ENCODE measurements at regions not wholly inside any gene's neighbourhood (a gene's known extent, or its start where the extent isn't known, plus 50 kb on each side); places are given as distances from the start of the nearest gene placed in this dataset.

DNA sequence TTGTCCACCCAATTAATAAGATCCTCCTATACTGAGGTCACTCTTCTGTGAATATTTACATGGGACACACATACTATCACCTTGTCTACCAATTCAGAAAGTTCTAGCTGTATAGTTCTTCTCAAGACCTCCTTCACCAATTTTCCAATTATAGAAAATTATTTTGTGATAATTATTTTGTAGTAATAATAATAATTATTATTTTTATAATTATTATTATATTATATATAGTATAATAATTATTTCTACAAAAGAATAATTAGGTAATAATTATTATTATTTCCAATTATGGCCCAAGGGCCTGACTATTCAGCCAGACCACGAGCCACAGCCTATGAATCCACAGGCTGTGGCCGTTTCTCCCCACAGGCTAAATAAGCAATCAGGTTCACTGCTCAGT lies 164.1 kb upstream of the IGSF21 start:
- no peak for TF ChIP-seq EZH2phosphoT487 (IDR thresholded peaks at IDR 0.05; ENCODE audit: borderline replicate concordance)
- TF ChIP-seq, protein P1, sequence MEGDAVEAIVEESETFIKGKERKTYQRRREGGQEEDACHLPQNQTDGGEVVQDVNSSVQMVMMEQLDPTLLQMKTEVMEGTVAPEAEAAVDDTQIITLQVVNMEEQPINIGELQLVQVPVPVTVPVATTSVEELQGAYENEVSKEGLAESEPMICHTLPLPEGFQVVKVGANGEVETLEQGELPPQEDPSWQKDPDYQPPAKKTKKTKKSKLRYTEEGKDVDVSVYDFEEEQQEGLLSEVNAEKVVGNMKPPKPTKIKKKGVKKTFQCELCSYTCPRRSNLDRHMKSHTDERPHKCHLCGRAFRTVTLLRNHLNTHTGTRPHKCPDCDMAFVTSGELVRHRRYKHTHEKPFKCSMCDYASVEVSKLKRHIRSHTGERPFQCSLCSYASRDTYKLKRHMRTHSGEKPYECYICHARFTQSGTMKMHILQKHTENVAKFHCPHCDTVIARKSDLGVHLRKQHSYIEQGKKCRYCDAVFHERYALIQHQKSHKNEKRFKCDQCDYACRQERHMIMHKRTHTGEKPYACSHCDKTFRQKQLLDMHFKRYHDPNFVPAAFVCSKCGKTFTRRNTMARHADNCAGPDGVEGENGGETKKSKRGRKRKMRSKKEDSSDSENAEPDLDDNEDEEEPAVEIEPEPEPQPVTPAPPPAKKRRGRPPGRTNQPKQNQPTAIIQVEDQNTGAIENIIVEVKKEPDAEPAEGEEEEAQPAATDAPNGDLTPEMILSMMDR (conservative IDR thresholded peaks at IDR 0.05; ENCODE audit: low read length): no peak
- no peak overlapping the region for H2AFZ ChIP-seq (ENCODE audit: low read length)
- H3K9ac ChIP-seq (ENCODE audit: low read depth, low read length, poor library complexity, severe bottlenecking): no peak overlapping the region
- H4K20me1 ChIP-seq (ENCODE audit: insufficient read depth, low read length, poor library complexity, severe bottlenecking): no peaks in the 10 kb centered on the region
- no peak overlapping the region for H3K4me2 ChIP-seq (ENCODE audit: low read depth, low read length, poor library complexity, severe bottlenecking)
- H3K4me3 ChIP-seq (ENCODE audit: low read length, poor library complexity, severe bottlenecking): no peak overlapping the region
- H3K9me3 ChIP-seq (ENCODE audit: insufficient read depth, low read depth, low read length): no peaks in the 10 kb centered on the region
- no peaks in the 10 kb centered on the region for H3K27me3 ChIP-seq (ENCODE audit: insufficient read depth, low read length, poor library complexity, severe bottlenecking)
- no peaks in the 10 kb centered on the region for H3F3A ChIP-seq (ENCODE audit: low read depth)
- H3K9me2 ChIP-seq (replicated peaks; ENCODE audit: low read depth, low read length): no peaks in the 10 kb centered on the region
- H3K4me1 ChIP-seq (ENCODE audit: insufficient read depth, low read length, poor library complexity, severe bottlenecking): no peaks in the 10 kb centered on the region
- H3K36me3 ChIP-seq (ENCODE audit: insufficient read depth, low read length): no peaks in the 10 kb centered on the region
- H3K79me2 ChIP-seq (ENCODE audit: insufficient read depth, low read length): no peaks in the 10 kb centered on the region

DNA sequence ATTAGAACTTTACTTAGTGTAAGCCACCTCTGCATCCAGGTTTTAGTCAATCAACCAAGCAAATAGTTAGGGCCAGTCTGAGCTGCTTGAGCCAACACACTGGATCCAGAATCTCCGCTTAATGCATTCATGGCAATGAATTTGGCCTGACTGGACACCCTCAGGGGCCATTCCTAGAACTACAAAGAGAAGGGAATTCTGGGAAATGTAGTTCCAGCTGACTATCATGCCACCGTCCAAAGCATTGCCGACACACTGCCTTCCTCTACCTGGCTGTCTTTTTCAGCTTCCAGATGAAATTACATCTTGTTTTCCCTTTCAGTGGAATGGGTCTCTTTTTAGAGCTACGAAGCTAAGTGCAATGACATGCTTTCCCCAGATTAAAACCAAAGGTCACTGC lies 163.0 kb upstream of the IGSF21 start:
- H3K27me3 ChIP-seq (ENCODE audit: insufficient read depth, low read length, poor library complexity, severe bottlenecking): no peaks in the 10 kb centered on the region

DNA sequence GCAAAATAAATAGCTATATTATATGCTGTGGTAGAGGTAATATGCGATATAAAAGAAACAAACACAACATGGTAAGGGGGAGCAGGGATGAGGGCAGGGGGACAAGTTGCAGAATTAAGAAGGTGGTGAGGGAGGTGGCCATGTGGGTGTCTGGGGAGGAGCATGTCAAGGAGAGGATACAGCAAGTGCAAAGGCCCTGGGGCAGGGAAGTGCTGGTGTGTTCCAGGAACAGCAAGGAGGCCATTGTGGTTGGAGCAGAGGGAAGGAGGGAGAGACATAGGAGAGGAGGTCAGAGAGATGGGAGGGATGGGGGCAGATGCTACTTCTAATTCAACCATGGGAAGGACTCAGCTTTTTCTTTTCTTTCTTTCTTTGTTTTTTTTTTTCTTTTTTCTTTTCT lies 161.2 kb upstream of the IGSF21 start:
- no peak overlapping the region for H3K4me3 ChIP-seq (ENCODE audit: low read length, poor library complexity, severe bottlenecking)
- H4K20me1 ChIP-seq (ENCODE audit: insufficient read depth, low read length, poor library complexity, severe bottlenecking): no peaks in the 10 kb centered on the region
- H3K9me3 ChIP-seq (ENCODE audit: insufficient read depth, low read depth, low read length): no peaks in the 10 kb centered on the region
- H2AFZ ChIP-seq (ENCODE audit: low read length): no peak overlapping the region
- no peaks in the 10 kb centered on the region for H3K9me2 ChIP-seq (replicated peaks; ENCODE audit: low read depth, low read length)
- no peaks in the 10 kb centered on the region for H3K79me2 ChIP-seq (ENCODE audit: insufficient read depth, low read length)
- no peaks in the 10 kb centered on the region for H3K4me1 ChIP-seq (ENCODE audit: insufficient read depth, low read length, poor library complexity, severe bottlenecking)
- no peak overlapping the region for H3K4me2 ChIP-seq (ENCODE audit: low read depth, low read length, poor library complexity, severe bottlenecking)
- H3K9ac ChIP-seq (ENCODE audit: low read depth, low read length, poor library complexity, severe bottlenecking): no peak overlapping the region
- no peaks in the 10 kb centered on the region for H3K27me3 ChIP-seq (ENCODE audit: insufficient read depth, low read length, poor library complexity, severe bottlenecking)
- no peaks in the 10 kb centered on the region for H3F3A ChIP-seq (ENCODE audit: low read depth)
- TF ChIP-seq, protein P1 (conservative IDR thresholded peaks at IDR 0.05; ENCODE audit: low read length): no peak
- no peak for TF ChIP-seq EZH2phosphoT487 (IDR thresholded peaks at IDR 0.05; ENCODE audit: borderline replicate concordance)
- H3K36me3 ChIP-seq (ENCODE audit: insufficient read depth, low read length): no peaks in the 10 kb centered on the region

More for the DNA sequence above, 163.0 kb upstream of the IGSF21 start:
- no peak for TF ChIP-seq EZH2phosphoT487 (IDR thresholded peaks at IDR 0.05; ENCODE audit: borderline replicate concordance)
- TF ChIP-seq, protein P1 (conservative IDR thresholded peaks at IDR 0.05; ENCODE audit: low read length): no peak
- Histone ChIP-seq H3K79me2 (ENCODE audit: insufficient read depth, low read length) (no peaks in the 10 kb centered on the region), H3K36me3 (ENCODE audit: insufficient read depth, low read length) (no peaks in the 10 kb centered on the region), H3K9me3 (ENCODE audit: insufficient read depth, low read depth, low read length) (no peaks in the 10 kb centered on the region), H3K4me1 (ENCODE audit: insufficient read depth, low read length, poor library complexity, severe bottlenecking) (no peaks in the 10 kb centered on the region), H3K9ac (ENCODE audit: low read depth, low read length, poor library complexity, severe bottlenecking) (no peak overlapping the region), H3F3A (ENCODE audit: low read depth) (no peaks in the 10 kb centered on the region), H3K9me2 (replicated peaks; ENCODE audit: low read depth, low read length) (no peaks in the 10 kb centered on the region), H3K4me2 (ENCODE audit: low read depth, low read length, poor library complexity, severe bottlenecking) (no peak overlapping the region), H3K4me3 (ENCODE audit: low read length, poor library complexity, severe bottlenecking) (no peak overlapping the region), H4K20me1 (ENCODE audit: insufficient read depth, low read length, poor library complexity, severe bottlenecking) (no peaks in the 10 kb centered on the region), H2AFZ (ENCODE audit: low read length) (no peak overlapping the region)
